GM04503 (cell line): ENCODE measurements at regions not wholly inside any gene's neighbourhood (a gene's known extent, or its start where the extent isn't known, plus 50 kb on each side); places are given as distances from the start of the nearest gene placed in this dataset.
"Not testable (repeated sequence)": the region's sequence is repeated elsewhere in the genome, so short reads cannot be mapped to it uniquely, and the experiment has no call there.

ENCODE experiments used
- DNase-seq: peaks from one replicate; pipeline ENCODE4 v3.0.0-alpha.2; 2012; ENCODE audit warnings: low read depth

GRCh38 chr2:155021618-155022017 is 323.1 kb downstream of the KCNJ3 start:
- no peak for DNase-seq

DNA sequence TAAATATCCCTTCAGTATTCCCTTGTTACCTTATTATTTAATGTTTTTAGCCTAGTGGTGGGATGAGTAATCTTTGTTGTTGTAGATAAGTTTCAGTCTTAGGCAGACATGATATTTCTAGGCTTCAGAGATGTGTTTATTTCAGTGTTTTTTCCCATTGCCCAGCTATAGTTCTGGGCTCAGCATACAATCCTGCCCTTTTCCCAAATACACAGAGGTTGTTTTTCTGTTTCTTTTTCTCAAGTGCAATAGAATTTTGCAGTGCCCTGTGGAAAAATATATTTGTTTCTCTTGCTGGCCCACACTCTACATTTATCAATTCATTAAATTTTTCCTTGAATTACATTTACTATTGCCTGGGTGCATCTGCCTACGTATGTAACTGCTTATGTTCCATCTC is 321.8 kb downstream of the KCNJ3 start:
- DNase-seq = no peak

DNA sequence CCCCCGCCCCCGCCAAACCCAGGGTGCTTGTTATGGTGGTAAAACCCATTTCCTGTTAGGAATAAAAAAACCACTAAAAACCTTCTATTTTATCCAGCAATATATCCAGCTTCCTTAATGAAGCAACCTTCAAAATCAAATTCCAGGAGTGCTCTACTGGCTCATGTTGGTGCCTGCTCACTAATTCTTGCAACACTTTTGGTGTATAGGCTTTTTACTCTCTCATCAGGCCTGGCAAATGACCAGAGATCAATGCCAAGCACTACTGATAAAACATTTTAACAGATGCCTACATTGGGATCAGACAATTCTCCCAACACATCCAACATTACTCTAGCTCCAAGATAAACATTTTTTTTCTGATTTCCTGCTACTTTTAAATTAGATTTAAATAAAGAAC is 312.4 kb downstream of the KCNJ3 start:
- DNase-seq = no peak

DNA sequence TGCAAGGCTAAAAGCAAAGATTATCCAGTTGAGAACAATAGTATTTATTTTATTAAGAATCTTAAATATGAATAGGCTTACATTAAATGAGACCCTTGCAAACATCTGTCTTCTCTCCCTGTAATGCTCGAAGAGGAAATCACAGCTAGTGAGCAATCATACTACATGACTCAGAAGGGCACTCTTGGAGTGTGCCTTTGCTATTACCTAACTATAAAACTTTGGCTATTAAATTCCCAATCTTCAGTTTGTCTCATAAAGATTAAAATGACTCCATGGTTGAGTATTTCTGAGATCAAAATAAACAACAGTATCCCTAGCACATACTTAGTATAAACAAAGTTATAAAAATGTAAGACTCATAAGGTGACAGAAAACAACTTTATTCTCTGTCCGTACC is 296.9 kb downstream of the KCNJ3 start:
- no peak for DNase-seq

DNA sequence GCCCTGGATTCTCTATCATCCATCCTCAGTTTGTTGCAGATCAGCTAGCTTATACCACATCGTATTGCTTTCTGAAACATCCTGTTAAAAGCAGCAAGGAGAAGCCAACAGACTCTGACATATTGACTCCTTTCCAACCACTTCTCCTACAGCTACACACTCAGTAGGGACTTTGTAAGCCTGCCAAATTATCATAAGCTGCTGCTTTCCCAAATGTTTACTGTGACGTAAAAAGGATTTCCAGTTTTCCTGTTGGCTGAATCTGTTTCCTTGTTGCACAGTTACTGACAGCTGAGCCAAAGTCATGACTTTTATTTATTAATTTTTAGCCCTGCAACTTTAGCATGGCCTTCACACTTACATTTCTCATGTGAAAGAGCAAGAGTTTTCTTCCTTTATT is 294.3 kb downstream of the KCNJ3 start:
- no peak for DNase-seq

DNA sequence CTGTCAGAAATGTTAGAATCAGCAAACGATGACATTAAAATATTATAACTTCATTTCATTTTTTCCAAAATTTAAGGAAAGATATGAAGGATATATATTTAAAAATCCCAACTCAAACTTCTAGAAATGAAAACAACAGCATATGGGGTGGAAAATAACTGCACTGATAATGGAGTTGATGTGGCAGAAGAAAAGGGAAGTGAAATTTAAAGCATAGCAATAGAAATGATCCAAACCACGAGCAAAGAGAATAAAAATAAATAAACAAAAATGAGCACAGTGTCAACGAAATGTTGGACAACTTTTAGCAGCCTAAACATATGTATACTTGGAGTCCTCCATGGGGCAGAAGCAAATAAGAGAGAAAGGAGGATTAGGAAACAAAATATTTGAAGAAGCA is 280.2 kb downstream of the KCNJ3 start:
- DNase-seq = no peak

DNA sequence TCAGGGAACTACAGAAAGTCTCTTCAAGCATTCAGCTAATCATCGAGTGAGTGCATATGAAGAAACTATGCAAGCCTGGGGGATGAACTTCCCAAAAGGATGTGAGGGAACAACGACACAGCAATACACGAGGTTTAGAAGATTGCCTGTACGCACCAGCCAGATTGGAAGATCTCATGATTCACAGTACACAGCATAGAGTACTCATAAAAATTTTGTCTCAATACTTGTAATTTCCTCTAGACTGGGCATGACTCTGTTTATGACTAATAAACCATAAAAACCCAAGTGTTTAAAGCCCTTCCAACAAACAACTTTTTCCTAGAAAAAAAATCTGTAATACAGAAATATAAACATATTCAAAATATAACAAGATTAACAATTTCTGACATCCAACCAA is 279.7 kb downstream of the KCNJ3 start:
- no peak for DNase-seq

- no peak for DNase-seq
Observed at GRCh38 chr2:154974041-154974440, 275.5 kb downstream of the KCNJ3 start.

GRCh38 chr2:154963511-154963910 is 265.0 kb downstream of the KCNJ3 start:
- no peak for DNase-seq

GRCh38 chr2:154961676-154962075 is 263.2 kb downstream of the KCNJ3 start:
- no peak for DNase-seq

DNA sequence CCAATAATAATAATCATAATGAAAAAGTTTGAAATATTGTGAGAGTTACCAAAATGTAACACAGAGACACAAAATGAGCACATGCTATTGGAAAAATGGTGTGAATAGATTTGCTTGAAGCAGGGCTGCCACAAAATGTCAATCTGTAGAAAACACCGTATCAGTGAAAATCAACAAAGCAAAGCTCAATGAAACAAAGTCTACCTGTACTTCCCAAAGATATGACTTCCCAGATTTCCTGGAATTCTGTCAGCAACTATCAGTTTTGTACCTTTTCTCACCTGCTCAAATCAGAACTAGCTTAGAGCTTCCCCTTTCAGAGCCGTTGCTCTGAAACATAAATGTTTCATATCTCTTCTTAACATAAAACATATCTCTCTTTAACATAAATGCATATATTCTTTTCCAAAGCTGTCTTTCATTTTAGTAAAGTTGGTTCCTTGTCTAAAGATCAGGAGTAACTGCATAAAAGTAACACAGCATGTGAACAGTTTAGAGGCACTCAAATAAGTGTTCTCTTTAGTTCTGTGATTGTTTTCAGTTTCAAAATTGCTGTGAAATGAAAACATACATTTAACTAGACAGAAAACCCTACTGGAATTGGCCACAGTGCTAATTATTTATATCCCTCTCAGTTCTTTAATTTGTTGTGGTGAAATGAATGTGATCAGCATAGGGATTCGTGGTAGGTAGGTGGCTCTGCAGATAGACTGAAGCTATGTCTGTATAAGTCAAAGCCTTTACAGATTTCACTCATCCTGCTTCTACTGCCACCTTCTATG is 262.5 kb downstream of the KCNJ3 start:
- no peak for DNase-seq

GRCh38 chr2:154952346-154952980 is 254.0 kb downstream of the KCNJ3 start:
- DNase-seq = no peak

DNA sequence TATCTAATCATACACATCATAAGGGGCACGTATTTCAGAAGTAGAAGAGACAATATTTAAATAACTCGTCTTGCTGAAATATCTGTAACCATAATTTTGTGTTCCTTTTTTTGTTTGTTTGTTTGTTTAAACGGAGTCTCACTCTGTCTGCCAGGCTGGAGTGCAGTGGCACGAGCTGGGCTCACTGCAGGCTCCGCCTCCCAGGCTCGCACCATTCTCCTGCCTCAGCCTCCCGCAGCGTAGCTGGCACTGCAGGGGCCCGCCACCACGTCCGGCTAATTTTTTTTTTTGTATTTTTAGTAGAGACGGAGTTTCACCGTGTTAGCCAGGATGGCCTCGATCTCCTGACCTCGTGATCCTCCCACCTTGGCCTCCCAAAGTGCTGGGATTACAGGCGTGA is 248.9 kb downstream of the KCNJ3 start:
- DNase-seq = not testable (repeated sequence)

- no peak for DNase-seq
Observed at GRCh38 chr2:154945984-154946383, 247.5 kb downstream of the KCNJ3 start.

- DNase-seq = no peak
Observed at GRCh38 chr2:154941379-154941778, 242.9 kb downstream of the KCNJ3 start.

DNA sequence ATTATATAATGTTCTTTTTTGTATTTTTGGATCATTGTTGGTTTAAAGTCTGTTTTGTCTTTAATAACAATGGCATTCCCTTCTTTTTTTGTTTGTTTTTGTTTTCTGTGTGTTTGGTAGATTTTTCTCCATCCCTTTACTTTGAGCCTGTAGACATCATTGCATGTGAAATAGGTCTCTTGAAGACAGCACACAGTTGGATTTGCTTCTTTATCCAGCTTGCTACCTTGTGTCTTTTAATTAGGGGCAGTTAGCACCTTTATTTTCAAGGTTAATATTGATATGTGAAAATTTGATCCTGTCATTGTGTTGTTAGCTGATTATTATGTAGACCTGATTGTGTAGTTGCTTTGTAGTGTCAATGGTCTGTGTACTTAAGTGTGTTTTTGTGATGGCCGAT is 235.7 kb downstream of the KCNJ3 start:
- DNase-seq = no peak

- DNase-seq = no peak
Observed at GRCh38 chr2:154924531-154924930, 226.0 kb downstream of the KCNJ3 start.

DNA sequence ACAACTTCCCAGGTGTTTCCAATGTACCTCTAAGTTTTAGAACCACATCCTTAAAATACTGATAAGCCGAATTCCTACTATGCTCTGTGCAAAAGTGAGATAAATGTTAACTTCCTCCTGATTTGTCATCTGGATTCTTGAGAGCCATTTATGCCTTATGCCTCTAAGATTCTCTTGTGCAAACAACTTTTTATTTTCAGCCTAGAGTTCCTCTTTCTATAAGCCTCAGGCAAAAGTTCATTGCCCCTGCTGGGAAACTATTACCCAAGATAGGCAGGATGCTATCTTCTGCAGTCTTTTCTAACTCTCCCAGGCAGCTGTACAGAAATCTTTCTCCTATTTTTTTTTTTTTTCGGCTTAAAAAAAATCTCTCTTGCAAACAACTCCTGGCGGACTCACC is 216.1 kb downstream of the KCNJ3 start:
- no peak for DNase-seq

DNA sequence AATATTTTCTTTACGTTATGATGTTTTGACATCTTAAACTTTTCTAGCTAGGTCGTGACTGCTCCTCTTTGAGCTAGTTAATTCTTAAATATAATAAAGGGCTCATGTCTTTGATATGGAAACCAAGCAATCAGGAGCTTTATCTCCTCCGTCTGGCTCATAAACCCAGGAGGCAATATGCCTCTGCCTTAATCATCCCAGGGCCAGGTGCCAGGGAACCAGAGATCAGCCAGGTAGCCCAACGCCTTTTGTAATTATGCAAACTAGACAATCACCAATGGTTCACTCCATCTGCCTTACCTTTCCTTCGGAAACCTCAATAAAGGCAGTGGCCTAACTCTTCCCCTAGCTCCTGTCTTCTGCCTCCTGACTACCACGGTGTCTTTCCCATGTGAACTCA is 213.7 kb downstream of the KCNJ3 start:
- no peak for DNase-seq

GRCh38 chr2:154911729-154912128 is 213.2 kb downstream of the KCNJ3 start:
- DNase-seq = no peak

DNA sequence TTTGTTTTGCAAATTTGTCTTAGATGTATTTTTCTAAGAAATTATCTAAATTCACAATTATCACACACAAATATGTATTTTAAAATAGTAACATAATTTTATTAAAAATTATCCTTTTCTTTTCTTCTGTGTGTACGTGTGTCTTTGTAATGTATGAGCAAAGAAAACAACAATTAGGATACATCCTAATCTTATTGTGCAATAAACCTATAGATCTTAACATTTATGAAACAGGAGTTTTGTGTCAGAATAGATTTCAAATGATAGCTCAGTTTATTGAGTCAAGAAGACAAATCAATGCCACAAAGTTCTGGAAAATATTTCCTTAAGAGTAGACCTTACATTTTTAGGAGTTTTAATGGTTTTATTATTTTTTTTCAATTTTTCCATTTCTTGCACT is 212.2 kb downstream of the KCNJ3 start:
- DNase-seq = no peak

- DNase-seq = no peak
Observed at GRCh38 chr2:154908327-154908726, 209.8 kb downstream of the KCNJ3 start.
